NK-92 treated with Interleukin-12 subunit alpha and Interleukin-12 subunit beta, amount 100 ng/mL, for 24 hours (cell line): ENCODE measurements at regions not wholly inside any gene's neighbourhood (a gene's known extent, or its start where the extent isn't known, plus 50 kb on each side); places are given as distances from the start of the nearest gene placed in this dataset.

ENCODE experiments used
- DNase-seq: peaks from one replicate; lab custom pipeline; 2025; lab: John Stamatoyannopoulos, UW

DNA sequence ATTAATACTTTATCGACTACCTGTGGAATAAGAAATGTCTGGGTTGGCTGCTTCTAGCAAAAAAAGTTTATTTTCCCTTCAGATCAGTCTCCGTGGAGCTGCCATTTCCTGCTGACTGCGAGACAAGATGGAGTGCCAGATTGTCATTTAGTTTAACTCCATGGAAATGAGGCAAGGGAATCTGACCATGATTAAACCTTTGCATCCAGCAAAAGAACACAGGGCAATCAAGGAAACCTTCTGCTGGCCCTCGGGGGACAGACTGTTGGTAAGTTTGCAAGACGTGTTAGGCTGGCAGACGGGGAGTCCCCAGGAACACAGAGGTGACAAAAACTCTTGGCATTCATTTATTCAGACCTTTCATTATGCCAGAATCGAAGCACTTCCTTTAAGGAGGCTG, 52.2 kb upstream of the SPACA1 start:
- DNase-seq: no peak

GRCh38 chr6:87993356-87993755, 54.3 kb upstream of the SPACA1 start:
- DNase-seq: no peak

DNA sequence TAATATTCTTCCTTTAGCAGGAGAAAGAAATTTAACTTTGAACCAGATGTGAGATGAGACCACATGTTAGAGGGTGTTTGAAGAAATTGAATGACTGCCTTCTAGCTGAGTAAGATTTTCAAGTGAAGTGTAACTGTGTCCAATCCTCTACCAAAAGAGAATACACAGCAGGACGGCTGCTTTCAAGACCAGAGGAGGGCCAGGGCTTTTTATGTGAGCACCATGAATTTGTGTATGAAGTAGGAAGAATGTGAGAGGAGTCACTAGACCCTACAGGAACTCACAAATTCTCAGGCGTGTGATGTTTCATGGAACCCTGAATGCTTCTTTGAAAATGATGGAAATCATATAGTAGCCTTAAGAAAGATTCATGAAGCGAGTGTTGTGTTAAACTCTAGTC, 56.8 kb upstream of the SPACA1 start:
- DNase-seq: no peak

DNA sequence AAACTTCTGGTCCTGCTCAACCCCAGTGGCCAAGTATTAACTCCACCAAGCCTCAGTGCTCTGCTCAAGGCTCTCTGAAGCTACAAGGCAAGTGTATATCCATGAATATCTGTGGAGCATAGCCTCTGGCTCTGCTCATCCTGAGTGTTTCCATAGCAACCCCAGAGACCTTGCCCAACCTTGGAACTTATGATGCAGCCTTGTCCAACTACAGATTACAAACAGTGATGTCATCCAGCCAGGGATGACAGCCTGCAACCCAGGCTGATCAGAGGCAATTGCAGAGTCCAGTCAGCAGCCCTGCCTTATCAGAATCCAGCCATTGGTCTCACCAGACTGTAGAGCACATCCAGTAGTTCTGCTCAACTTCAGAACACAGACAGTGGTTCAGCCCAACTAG, 65.5 kb upstream of the SPACA1 start:
- no peak for DNase-seq

GRCh38 chr6:87979737-87980136, 67.9 kb upstream of the SPACA1 start:
- DNase-seq: no peak

DNA sequence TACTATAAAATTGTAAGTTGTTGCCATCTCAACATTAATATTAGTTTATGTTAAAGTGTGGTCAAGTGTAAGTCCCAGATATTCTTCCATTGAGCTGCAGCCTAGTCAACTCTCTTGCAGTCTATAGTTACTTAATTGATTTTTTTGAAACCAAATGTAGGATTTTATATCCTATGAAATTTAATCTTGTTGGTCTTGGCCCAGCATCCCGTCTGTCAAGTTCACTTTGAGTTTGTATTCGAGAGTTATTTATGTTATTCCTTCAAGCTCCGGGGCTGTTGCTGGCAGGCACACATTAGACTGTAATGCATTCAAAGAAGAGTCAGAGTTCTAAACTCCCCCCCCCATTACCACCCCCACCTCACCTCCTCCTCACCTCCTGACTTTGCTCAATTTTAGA, 71.0 kb upstream of the SPACA1 start:
- no peak for DNase-seq

- no peak for DNase-seq
Observed at GRCh38 chr6:87975561-87975960, 72.1 kb upstream of the SPACA1 start.

DNA sequence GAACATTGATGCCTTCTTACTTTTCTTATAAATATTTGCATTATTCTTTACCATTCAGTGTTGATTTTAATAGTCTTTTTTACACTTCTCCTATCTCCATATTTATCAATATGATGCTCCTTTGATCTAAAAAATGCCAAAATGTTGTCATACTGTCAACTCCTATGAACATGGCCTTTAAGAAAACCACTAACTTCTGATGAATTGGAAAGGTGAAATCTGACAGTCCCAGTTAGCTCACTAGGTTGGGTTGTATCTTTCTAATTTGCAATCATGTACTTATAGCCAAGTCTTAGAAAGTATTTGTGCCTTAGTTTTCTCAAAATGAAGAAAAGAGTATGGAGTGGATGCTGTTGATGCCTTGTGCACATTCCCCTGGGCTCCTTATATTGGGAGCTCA, 75.4 kb upstream of the SPACA1 start:
- DNase-seq: no peak

DNA sequence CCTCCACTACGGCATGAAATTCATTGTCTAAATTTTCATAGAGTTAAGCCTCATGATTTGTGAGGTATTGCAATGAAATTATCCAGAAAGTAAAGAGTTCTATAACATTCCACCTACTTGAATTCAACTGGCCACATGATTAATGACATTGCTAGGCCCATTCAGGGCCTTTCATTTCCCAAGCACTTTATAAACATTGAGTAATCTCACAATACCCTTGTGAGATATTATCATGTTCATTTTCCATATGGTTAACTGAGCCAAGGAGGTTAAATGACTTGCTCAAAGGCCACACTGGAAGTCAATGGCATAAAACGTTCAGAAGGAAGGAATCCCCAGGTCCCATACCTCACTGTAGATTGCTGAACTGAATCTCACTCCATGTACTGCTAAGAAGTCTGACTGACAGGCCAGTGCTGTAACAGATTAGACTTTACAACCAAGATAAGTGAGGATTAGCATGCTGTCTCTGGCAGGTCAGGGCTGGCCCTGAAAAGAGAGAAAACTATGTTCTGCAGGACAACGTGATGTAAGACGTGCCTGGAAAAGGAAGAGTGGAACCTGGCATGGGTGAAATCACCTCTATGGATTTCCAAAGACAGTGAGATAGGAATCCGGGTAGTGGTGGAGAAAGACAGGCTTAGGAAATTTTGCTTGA, 75.9 kb upstream of the SPACA1 start:
- DNase-seq: no peak

DNA sequence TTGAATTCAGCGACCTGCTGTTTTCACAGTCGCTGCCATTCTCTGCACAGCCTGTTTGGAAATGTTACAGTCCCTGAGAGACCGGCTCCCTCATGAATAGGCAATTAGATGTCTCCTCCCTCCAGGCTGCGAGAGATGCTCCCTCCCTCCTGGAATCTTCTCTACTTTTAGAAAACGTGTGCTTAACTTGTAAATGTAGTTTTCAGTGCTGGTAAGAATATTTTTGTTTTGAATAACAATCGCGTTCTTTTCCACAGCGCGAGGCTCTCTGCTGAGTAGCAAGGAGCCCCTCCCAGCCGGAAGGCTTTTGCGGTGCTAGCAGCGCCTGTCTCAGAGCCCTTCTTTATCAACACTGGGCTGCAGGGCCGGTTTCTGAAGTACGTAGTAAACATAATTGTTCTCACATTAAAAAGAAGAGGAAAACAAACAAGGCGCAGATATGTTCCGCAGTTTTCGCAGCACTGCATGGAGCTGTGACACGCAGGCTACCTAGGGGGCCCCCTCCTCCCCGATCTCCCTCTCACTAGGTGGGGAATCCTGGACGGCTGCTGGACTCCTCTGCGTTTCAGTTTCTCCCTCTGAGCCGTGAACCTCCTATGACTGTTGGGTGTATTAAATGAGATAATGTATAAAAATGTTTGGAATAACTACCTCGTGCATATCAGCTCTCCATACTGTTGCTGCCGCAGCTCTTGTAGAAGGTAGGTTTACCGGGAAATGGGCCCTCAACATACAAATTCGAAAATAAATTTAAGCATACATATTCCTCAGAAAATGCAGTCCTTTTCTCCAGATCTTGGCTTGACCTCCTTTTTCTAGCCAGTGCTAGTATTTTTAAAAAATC, 79.0 kb upstream of the SPACA1 start:
- no peak for DNase-seq

GRCh38 chr6:87965806-87966205, 81.8 kb upstream of the SPACA1 start:
- no peak for DNase-seq

- DNase-seq: no peak
Observed at GRCh38 chr6:87959083-87959482, 88.6 kb upstream of the SPACA1 start.

DNA sequence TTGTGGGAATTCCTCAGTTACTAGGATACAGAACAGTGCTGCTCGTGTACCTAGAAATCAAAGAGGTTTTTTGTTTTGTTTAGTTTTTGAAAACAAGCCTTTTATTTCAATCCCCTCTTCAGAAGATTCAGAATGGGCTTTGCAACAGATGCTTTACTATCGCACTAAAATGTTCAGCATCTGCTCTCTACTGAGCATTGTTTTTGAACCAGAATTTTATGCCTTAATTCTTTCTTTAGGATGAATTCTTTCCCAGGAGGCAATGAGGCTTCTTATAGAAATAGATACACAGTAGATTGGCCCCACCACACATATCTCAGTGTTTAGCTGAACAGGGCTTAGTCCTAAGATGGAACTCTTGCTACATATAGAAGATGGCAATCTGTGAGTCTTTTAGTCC, 95.9 kb upstream of the SPACA1 start:
- no peak for DNase-seq

GRCh38 chr6:87950614-87951013, 97.0 kb upstream of the SPACA1 start:
- no peak for DNase-seq

DNA sequence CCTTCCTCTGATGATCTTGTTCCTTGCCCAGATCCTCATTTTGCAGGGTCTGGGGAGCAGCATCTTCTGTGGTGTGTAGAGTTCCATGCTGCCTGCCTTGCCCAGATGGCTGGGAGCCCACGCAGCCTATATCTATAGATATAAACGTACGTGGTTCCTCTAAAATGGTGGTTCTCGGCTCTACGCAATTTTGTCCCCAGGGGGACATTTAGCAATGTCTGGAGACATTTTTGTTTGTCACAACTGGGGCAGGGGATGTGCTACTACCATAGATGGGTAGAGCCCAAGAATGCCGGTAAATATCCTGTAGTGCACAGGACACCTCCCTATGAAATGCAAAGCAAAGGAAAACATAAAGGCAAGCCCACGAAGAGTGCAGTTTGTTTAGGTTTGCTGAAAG, 98.4 kb upstream of the SPACA1 start:
- no peak for DNase-seq

- DNase-seq: no peak
Observed at GRCh38 chr6:87946669-87947068, 101.0 kb upstream of the SPACA1 start.

GRCh38 chr6:87945966-87946365, 101.7 kb upstream of the SPACA1 start:
- no peak for DNase-seq

DNA sequence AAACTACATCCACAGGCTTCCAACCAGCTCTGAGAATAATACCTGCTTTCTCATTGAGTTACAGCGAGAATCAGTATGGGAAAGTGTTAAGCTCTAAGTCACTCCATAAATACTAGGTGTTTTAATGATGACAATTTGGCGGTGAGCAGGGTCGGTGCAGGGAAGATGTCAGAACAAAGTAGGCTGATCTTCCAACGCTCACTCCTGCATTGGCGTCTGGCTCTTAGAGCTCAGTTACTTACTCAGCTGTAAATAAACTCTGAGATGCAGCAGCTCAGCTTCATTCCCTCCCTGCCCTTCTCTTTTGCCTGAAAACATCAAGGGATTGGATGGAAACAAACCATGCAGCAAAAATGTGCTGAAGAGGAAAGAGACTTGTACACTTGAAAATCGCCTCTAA, 102.5 kb upstream of the SPACA1 start:
- DNase-seq: no peak

- no peak for DNase-seq
Observed at GRCh38 chr6:87944541-87944954, 103.1 kb upstream of the SPACA1 start.

DNA sequence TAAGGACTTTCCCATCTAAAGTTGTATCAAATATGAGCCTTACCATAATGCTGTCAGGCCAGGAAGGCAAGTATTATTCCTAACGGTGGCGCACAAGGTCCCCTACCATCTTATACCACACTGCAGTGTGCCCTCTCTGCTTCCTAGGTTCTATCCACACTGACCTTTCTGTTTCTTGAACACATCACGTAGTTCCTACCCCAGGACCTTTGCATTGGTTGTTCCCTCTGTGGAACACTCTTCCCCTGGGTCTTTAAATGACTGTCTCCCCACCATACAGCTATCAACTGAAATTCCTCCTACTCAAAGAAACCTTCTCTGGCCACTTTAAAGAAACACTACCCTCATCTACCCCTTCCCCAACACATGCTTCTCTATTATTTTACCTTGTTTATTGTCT, 104.5 kb upstream of the SPACA1 start:
- no peak for DNase-seq

DNA sequence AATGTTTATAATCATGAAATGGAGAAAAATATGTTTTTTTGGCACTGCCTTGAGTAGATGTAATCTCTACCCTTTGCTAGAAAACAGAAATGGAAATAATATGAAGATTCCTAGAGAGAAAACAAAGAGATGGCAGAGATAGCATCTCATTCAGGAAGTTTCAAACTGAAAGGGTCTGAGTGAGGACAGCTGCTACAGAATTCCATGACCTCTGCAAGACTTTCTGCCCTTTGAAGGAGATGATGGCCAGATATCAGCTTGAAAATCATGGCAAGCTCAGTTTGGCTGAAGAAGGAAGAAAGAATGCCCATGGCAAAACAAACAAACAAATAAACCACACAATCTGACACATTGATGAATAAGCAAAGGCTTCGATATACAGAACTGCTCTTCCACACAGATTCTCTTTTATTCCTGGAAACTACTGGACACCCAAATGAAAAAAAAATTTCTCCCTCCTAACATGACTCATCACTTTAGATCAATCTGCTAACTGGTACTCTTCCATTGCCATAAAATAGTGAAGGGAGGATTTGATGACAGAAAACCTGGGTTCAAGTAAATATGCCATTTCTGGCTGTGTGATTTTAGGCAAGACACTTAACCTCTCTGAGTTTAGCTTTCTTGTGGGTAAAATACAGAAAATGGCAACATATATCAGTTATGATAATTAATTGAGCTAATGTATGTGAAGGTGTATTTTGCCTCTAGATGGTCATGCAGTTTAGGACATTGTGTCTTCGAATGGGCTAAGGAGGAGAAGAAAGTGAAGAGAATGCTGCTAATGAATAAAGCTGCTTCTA, 105.9 kb upstream of the SPACA1 start:
- DNase-seq: no peak

DNA sequence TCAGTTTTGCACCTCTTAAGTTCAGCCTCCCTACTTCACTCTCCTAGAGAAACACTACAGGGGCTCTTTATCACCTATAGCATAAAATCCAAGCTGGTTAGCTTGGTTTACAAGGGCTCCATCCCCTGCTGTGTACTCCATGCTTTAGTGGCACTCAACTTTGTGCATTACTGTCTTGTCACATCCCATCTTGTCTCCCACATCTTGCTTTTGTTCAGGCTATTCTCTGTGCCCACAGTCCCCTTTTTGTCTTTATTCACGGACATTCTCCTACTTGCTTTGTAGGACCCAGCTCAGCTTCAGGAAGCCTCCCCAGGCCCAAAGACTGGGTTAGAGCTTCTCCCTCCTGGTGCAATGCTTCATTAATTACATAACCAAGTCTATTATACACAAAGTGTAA, 107.9 kb upstream of the SPACA1 start:
- no peak for DNase-seq

GRCh38 chr6:87938287-87938686, 109.4 kb upstream of the SPACA1 start:
- DNase-seq: no peak
